CD4-positive, CD25-positive, alpha-beta regulatory T cell (primary cell): ENCODE measurements at regions not wholly inside any gene's neighbourhood (a gene's known extent, or its start where the extent isn't known, plus 50 kb on each side); places are given as distances from the start of the nearest gene placed in this dataset.

Experiments used
- ATAC-seq, 2 donors: fragments of 150-1000 bp; cut with Tn5 transposase; one replicate each; pipeline ENCODE4 v1.10.0; 2021; ENCODE audit warnings: low read depth in 2 of 2, moderate number of reproducible peaks in 2 of 2, moderate library complexity in 1 of 2
- DNase-seq, 3 donors: peaks; one replicate each; pipeline versions ENCODE4 v3.0.0 to v3.0.0-alpha.2; 2012 to 2022; ENCODE audit warnings: mixed read lengths in 1 of 3
- H3K27ac ChIP-seq: one replicate; pipeline ENCODE4 v1.7.0; 2013; ENCODE audit warnings: mild to moderate bottlenecking, low read length; ENCODE audit not compliant: insufficient read depth, poor library complexity, severe bottlenecking
- H3K27me3 ChIP-seq: one replicate; pipeline ENCODE4 v1.7.0; 2013; ENCODE audit warnings: low read length; ENCODE audit not compliant: control insufficient read depth, insufficient read depth
- H3K36me3 ChIP-seq: one replicate; pipeline ENCODE4 v1.7.0; 2013; ENCODE audit warnings: mild to moderate bottlenecking, low read length, moderate library complexity; ENCODE audit not compliant: control insufficient read depth, insufficient read depth
- H3K4me1 ChIP-seq: 2 replicates; pipeline ENCODE4 v1.7.0; 2013; ENCODE audit warnings: mild to moderate bottlenecking, low read length; ENCODE audit not compliant: insufficient read depth, control insufficient read depth, poor library complexity, severe bottlenecking
- H3K4me3 ChIP-seq: one replicate; pipeline ENCODE4 v1.7.0; 2013; ENCODE audit warnings: low read depth, mild to moderate bottlenecking, low read length, moderate library complexity
- H3K9me3 ChIP-seq, 2 experiments: 1 replicate in 1 of 2; 2 replicates in 1 of 2; pipeline ENCODE4 v1.7.0; 2013; ENCODE audit warnings: low read length in 2 of 2, mild to moderate bottlenecking in 1 of 2, moderate library complexity in 1 of 2; ENCODE audit not compliant: control insufficient read depth in 2 of 2
- H3K27ac Mint-ChIP-seq, 3 donors: one replicate each; pipeline ENCODE4 v1.8.0; 2020 to 2022; ENCODE audit warnings: mild to moderate bottlenecking in 3 of 3, mixed read lengths in 3 of 3, moderate library complexity in 2 of 3
- H3K27me3 Mint-ChIP-seq: one replicate; pipeline ENCODE4 v1.8.0; 2022; ENCODE audit warnings: mild to moderate bottlenecking, mixed read lengths
- H3K36me3 Mint-ChIP-seq: one replicate; pipeline ENCODE4 v1.8.0; 2020; ENCODE audit warnings: mixed read lengths
- H3K4me1 Mint-ChIP-seq, 4 donors: one replicate each; pipeline ENCODE4 v1.8.0; 2020 to 2022; ENCODE audit warnings: mixed read lengths in 4 of 4, mild to moderate bottlenecking in 1 of 4
- H3K4me3 Mint-ChIP-seq, 4 donors: one replicate each; pipeline ENCODE4 v1.8.0; 2020 to 2022; ENCODE audit warnings: mild to moderate bottlenecking in 4 of 4, mixed read lengths in 4 of 4, moderate library complexity in 3 of 4
- H3K9me3 Mint-ChIP-seq, 7 donors: one replicate each; pipeline ENCODE4 v1.8.0; 2020 to 2022; ENCODE audit warnings: mixed read lengths in 7 of 7, mild to moderate bottlenecking in 3 of 7, moderate library complexity in 2 of 7

DNA sequence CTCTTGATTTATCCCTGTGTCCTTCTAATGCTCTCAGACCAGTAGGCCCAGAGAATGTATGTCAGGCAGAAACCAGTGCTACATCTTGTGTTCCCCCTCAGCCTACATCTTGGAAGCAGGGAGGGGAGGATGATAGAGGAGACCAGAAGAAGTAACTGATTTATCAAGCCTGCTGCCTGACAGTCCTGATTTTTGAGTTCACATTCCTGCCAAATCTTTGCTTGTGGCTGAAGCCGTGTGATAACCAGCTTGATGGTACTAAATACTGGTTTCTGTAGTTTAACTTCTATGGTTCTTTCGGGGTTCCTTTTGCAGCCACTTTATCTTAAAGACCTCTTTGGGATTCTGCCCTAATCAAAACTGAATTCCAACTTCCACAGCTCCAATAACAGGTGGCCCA, 59.7 kb upstream of the WDR26 start:
- Mint-ChIP-seq H3K27me3 (no peaks in the 10 kb centered on the region), H3K9me3 (peaks cover 0 to 3% (median 0%) of the 10 kb centered on the region in 7 donors), H3K4me3 (no peak overlapping the region), H3K36me3 (peaks cover under 1% of the 10 kb centered on the region), H3K4me1 (peaks cover 18 to 33% (median 26%) of the 10 kb centered on the region in 4 donors), H3K27ac (no peak overlapping the region)
- no peak overlapping the region for H3K4me3 ChIP-seq
- no peaks in the 10 kb centered on the region for H3K36me3 ChIP-seq
- peaks cover 21% of the 10 kb centered on the region for H3K4me1 ChIP-seq
- H3K27ac ChIP-seq, result no peak overlapping the region
- DNase-seq (no peak), ATAC-seq (no peak)
- no peaks in the 10 kb centered on the region for H3K9me3 ChIP-seq
- no peaks in the 10 kb centered on the region for H3K27me3 ChIP-seq

DNA sequence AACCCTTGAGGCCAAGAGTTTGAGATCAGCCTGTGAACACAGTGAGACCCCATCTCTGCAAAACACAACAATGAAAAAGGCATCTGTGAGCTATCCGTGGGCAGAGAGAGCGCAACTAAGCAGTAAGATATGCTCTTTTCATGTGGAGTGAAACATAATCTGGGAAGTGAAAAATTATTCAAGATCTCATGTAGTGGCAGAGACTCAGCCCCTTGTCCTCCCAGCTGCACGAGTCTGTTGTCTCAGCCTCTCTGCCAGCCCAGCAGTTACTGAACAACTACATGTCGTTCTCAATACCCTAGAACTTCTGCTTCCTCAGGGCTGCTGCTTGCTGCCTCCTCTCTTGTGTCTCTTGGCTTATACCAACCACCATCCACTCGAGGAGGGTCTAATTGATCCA, 61.3 kb upstream of the WDR26 start:
- peaks cover 19 to 36% (median 33%) of the 10 kb centered on the region in 4 donors for H3K4me1 Mint-ChIP-seq
- H3K9me3 Mint-ChIP-seq, result peaks cover 0 to 3% (median 0%) of the 10 kb centered on the region in 7 donors
- peaks cover 4% of the 10 kb centered on the region for H3K36me3 Mint-ChIP-seq
- Histone ChIP-seq H3K9me3 (no peaks in the 10 kb centered on the region), H3K36me3 (no peaks in the 10 kb centered on the region), H3K4me3 (no peak overlapping the region), H3K27ac (no peak overlapping the region), H3K27me3 (no peaks in the 10 kb centered on the region), H3K4me1 (peaks cover 21% of the 10 kb centered on the region)
- peak overlapping the region in 1 of 3 donors; percentile 23 for H3K27ac Mint-ChIP-seq
- no peak overlapping the region for H3K4me3 Mint-ChIP-seq
- no peaks in the 10 kb centered on the region for H3K27me3 Mint-ChIP-seq
- no peak for ATAC-seq
- no peak for DNase-seq

DNA sequence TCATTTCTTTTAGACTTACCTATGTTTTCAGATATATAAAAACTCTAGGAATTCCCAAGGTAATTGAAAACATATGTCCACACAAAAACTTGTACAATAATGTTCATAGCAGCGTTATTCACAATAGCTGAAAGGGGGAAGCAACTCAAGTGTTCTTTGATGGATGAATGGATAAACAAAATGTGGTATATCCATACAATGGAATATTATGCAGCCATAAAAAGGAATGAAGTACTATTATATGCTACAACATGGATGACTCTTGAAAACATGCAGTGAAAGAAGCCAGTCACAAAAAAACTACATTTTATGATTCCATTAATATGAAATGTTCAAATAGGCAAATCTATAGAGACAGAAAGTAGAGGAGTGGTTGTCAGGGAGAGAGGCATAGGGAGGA, 62.2 kb upstream of the WDR26 start:
- Mint-ChIP-seq H3K27me3 (no peaks in the 10 kb centered on the region), H3K27ac (peak overlapping the region in 2 of 3 donors; percentile 53 to 94), H3K4me3 (peak overlapping the region in 1 of 4 donors; percentile 39), H3K36me3 (peaks cover 4% of the 10 kb centered on the region), H3K9me3 (peaks cover 0 to 3% (median 0%) of the 10 kb centered on the region in 7 donors), H3K4me1 (peaks cover 22 to 41% (median 35%) of the 10 kb centered on the region in 4 donors)
- no peak for ATAC-seq
- Histone ChIP-seq H3K27ac (no peak overlapping the region), H3K4me1 (peaks cover 21% of the 10 kb centered on the region), H3K27me3 (no peaks in the 10 kb centered on the region), H3K36me3 (no peaks in the 10 kb centered on the region), H3K9me3 (no peaks in the 10 kb centered on the region), H3K4me3 (no peak overlapping the region)
- no peak for DNase-seq

DNA sequence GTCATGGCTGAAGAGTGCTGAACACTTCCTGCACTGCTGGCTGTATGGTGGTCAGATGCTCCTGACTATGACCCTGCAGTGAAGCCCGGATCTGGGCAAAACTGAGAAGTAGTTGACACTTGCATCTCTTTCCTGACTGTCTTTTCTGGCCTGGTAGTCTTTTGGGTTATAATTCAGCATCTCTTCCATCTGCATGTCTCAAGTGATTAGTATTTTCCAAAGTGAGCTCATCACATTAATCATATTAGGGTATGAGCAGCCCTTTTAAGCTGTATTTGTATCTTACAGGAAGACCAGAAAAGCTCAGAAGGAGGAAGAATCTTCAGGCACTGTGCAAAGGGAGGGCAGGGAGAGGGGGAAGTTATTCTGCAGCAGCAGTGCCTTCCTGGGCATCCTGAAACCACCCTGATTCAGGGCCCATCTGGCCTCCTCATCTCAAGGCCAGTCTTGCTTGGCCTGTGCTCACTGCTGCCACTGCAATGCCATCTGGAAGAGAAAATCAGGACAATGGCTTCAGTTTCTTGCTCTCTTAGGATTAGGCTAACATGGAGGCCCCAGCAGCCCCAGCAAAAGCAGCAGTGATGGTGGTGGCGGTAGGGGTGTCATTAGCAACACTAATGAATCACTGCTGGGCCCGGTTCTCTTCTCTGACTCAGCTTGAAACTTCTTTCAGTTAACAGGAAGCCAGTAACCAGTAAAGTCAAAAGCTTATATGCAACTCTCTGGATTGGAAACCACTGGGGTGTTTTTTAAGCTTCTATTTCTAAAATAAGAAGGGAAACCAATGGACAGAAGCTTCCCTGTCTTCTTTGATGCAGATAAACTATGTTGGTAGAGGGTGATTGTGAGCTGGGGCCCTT, 63.3 kb upstream of the WDR26 start:
- Mint-ChIP-seq H3K27me3 (no peaks in the 10 kb centered on the region), H3K4me1 (peaks cover 22 to 46% (median 35%) of the 10 kb centered on the region in 4 donors), H3K9me3 (peaks cover 0 to 3% (median 0%) of the 10 kb centered on the region in 7 donors)

DNA sequence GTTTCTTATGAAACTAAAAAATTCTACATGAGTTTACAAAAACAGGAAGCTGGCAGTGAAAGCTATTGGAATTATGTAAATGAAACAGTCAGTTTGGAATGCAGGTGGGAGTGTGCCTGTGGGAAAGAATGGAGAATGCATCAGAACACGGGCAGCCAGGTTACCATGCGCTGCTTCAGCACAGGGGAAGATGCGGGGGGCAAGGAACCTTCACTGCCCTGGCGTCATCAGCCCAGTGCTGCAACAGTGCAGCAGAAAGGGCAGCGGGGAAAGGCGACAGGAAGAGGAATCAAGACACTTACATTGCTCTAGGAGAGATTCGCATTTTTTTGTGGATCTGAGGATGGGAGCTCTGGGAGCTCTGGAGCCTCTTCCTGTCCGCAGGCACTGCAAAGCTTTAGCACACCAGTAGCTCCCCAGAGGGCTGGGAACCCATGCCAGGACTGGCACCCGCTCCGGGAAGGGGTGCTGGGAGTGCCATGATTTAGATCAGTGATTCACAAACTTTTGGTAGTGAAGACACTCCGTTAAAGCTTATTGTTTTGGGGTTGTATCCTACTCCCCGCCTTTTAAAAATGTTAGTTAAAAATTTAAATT, 64.1 kb upstream of the WDR26 start:
- H3K27me3 Mint-ChIP-seq, result no peaks in the 10 kb centered on the region
- peaks cover 4% of the 10 kb centered on the region for H3K36me3 Mint-ChIP-seq
- H3K27me3 ChIP-seq, result no peaks in the 10 kb centered on the region
- H3K9me3 ChIP-seq, result no peaks in the 10 kb centered on the region
- DNase-seq, result peak in 1 of 3 donors; percentile 28
- H3K4me3 Mint-ChIP-seq, result peak overlapping the region; percentile 9 to 75 (median 12)
- H3K4me1 ChIP-seq, result peaks cover 31% of the 10 kb centered on the region
- H3K36me3 ChIP-seq, result no peaks in the 10 kb centered on the region
- H3K9me3 Mint-ChIP-seq, result peaks cover 0 to 3% (median 0%) of the 10 kb centered on the region in 7 donors
- H3K4me3 ChIP-seq, result peak overlapping the region; percentile 53
- H3K27ac Mint-ChIP-seq, result peak overlapping the region; percentile 43 to 91 (median 83)
- peaks cover 25 to 52% (median 38%) of the 10 kb centered on the region in 4 donors for H3K4me1 Mint-ChIP-seq
- H3K27ac ChIP-seq, result peak overlapping the region; percentile 55
- no peak for ATAC-seq

More for the DNA sequence above, 63.3 kb upstream of the WDR26 start:
- H3K4me1 ChIP-seq, result peaks cover 24% of the 10 kb centered on the region
- H3K4me3 ChIP-seq, result peak overlapping the region; percentile 53
- H3K27me3 ChIP-seq, result no peaks in the 10 kb centered on the region
- Mint-ChIP-seq H3K27ac (peak overlapping the region; percentile 43 to 91 (median 83)), H3K4me3 (peak overlapping the region; percentile 9 to 75 (median 28)), H3K36me3 (peaks cover 4% of the 10 kb centered on the region)
- ATAC-seq (peak; percentile 93 to 98), DNase-seq (peak; percentile 13 to 91 (median 52))
- no peaks in the 10 kb centered on the region for H3K36me3 ChIP-seq
- peak overlapping the region; percentile 55 for H3K27ac ChIP-seq
- H3K9me3 ChIP-seq, result no peaks in the 10 kb centered on the region

DNA sequence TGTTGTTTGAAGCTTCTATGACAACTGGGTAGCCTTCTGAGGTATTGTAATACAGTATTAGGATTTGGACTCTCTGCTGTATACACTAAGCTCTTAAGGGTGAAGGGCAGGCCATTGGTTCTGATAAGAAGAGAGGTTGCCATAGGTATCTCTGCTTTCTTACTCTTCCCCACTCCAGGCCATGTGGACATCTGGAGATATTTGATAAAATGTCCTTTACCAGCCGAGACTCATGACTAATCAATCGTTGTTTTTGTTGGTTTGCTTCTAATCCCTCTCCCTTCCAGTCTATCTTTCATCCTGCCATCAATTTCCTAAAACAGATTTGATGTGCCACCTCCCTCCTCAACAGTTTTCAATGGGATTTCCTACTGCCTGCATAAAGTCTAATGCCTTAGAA, 64.6 kb upstream of the WDR26 start:
- Mint-ChIP-seq H3K9me3 (peaks cover 0 to 3% (median 0%) of the 10 kb centered on the region in 7 donors), H3K27me3 (no peaks in the 10 kb centered on the region), H3K27ac (peak overlapping the region in 1 of 3 donors; percentile 89), H3K36me3 (peaks cover 4% of the 10 kb centered on the region), H3K4me3 (no peak overlapping the region), H3K4me1 (peaks cover 23 to 57% (median 40%) of the 10 kb centered on the region in 4 donors)
- Histone ChIP-seq H3K4me3 (no peak overlapping the region), H3K27ac (no peak overlapping the region), H3K27me3 (no peaks in the 10 kb centered on the region), H3K4me1 (peaks cover 33% of the 10 kb centered on the region), H3K36me3 (no peaks in the 10 kb centered on the region), H3K9me3 (no peaks in the 10 kb centered on the region)
- DNase-seq (no peak), ATAC-seq (no peak)

DNA sequence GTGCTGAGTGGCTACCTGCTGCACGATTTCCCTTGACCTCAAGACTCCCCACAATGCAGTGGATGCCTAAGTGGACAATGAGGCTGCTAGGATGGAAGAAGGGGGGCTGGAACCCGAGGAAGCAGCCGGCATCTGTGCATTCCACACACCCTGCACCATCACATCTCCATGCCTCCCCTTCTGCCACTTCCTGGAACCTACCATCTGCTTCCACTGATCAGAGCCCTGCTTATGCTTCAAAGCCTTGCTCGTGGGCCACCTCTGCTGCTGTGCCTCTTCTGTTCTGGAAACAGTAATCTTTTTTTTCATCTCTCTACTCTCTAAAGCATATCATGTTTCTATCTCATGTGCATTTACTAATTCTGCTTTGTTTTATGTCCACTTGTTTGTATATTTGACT, 66.2 kb upstream of the WDR26 start:
- DNase-seq (peak in 1 of 3 donors; percentile 68), ATAC-seq (no peak)
- H3K4me1 Mint-ChIP-seq, result peaks cover 25 to 63% (median 42%) of the 10 kb centered on the region in 4 donors
- no peaks in the 10 kb centered on the region for H3K27me3 Mint-ChIP-seq
- no peak overlapping the region for H3K4me3 Mint-ChIP-seq
- H3K9me3 ChIP-seq, result no peaks in the 10 kb centered on the region
- H3K27ac Mint-ChIP-seq, result peak overlapping the region in 2 of 3 donors; percentile 2 to 6
- H3K9me3 Mint-ChIP-seq, result peaks cover 0 to 2% (median 0%) of the 10 kb centered on the region in 7 donors
- peaks cover 4% of the 10 kb centered on the region for H3K36me3 Mint-ChIP-seq
- H3K27me3 ChIP-seq, result no peaks in the 10 kb centered on the region
- H3K36me3 ChIP-seq, result no peaks in the 10 kb centered on the region
- H3K4me1 ChIP-seq, result peaks cover 33% of the 10 kb centered on the region
- no peak overlapping the region for H3K27ac ChIP-seq
- H3K4me3 ChIP-seq, result no peak overlapping the region
